ENCODE measurements at regions not wholly inside any gene's neighbourhood (a gene's known extent, or its start where the extent isn't known, plus 50 kb on each side); places are given as distances from the start of the nearest gene placed in this dataset.

DNA sequence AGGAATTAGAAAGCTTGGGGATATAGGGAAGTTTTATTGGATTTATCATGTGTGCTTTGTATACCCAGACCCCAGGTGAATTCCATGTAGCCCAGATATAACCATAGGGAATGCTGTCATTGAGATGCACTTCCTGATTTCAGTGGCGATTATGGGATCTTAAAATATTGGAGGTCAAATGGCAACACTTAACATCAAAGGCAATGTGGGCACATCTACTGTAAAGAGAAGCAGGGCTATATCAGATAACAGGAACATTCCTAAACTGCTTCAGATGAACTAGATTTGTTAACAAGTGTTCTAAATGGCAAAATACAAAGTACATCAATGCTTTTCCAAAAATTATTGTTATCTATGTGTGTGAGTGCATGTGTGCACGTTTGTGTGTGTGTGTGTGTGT is 883.5 kb upstream of the EDIL3 start:
- H3K79me2 ChIP-seq (ENCODE audit: insufficient read depth, low read length): no peaks in the 10 kb centered on the region
- TF ChIP-seq, protein P1, sequence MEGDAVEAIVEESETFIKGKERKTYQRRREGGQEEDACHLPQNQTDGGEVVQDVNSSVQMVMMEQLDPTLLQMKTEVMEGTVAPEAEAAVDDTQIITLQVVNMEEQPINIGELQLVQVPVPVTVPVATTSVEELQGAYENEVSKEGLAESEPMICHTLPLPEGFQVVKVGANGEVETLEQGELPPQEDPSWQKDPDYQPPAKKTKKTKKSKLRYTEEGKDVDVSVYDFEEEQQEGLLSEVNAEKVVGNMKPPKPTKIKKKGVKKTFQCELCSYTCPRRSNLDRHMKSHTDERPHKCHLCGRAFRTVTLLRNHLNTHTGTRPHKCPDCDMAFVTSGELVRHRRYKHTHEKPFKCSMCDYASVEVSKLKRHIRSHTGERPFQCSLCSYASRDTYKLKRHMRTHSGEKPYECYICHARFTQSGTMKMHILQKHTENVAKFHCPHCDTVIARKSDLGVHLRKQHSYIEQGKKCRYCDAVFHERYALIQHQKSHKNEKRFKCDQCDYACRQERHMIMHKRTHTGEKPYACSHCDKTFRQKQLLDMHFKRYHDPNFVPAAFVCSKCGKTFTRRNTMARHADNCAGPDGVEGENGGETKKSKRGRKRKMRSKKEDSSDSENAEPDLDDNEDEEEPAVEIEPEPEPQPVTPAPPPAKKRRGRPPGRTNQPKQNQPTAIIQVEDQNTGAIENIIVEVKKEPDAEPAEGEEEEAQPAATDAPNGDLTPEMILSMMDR (IDR thresholded peaks at IDR 0.05; ENCODE audit: extremely low read depth, low read depth, low read length): no peak
- H3K4me3 ChIP-seq (ENCODE audit: insufficient read depth, low read length): no peak overlapping the region
- H4K20me1 ChIP-seq (ENCODE audit: insufficient read depth, low read length): no peaks in the 10 kb centered on the region
- H3K4me1 ChIP-seq (ENCODE audit: insufficient read depth, low read length): no peaks in the 10 kb centered on the region
- no peak for DNase-seq (ENCODE audit: insufficient read length, low spot score, missing footprints)
- H3K36me3 ChIP-seq (ENCODE audit: insufficient read depth, low read length): no peaks in the 10 kb centered on the region
- H3K27me3 ChIP-seq (ENCODE audit: insufficient read depth, low read length): no peaks in the 10 kb centered on the region
- no peak overlapping the region for H3K4me2 ChIP-seq (ENCODE audit: insufficient read depth, low read length)
- H3K27ac ChIP-seq (ENCODE audit: low read depth, low read length): no peak overlapping the region
- H2AFZ ChIP-seq (ENCODE audit: low read length): no peak overlapping the region
- H3K9me3 ChIP-seq (ENCODE audit: low read depth, low read length): no peaks in the 10 kb centered on the region

- Histone ChIP-seq H3K36me3 (ENCODE audit: insufficient read depth, low read length) (no peaks in the 10 kb centered on the region), H4K20me1 (ENCODE audit: insufficient read depth, low read length) (no peaks in the 10 kb centered on the region), H3K4me3 (ENCODE audit: insufficient read depth, low read length) (no peak overlapping the region), H3K4me1 (ENCODE audit: insufficient read depth, low read length) (no peaks in the 10 kb centered on the region), H3K9me3 (ENCODE audit: low read depth, low read length) (no peaks in the 10 kb centered on the region), H2AFZ (ENCODE audit: low read length) (no peak overlapping the region), H3K4me2 (ENCODE audit: insufficient read depth, low read length) (no peak overlapping the region), H3K27ac (ENCODE audit: low read depth, low read length) (no peak overlapping the region), H3K27me3 (ENCODE audit: insufficient read depth, low read length) (no peaks in the 10 kb centered on the region), H3K79me2 (ENCODE audit: insufficient read depth, low read length) (no peaks in the 10 kb centered on the region)
- no peak for DNase-seq (ENCODE audit: insufficient read length, low spot score, missing footprints)
- TF ChIP-seq, protein P1 (IDR thresholded peaks at IDR 0.05; ENCODE audit: extremely low read depth, low read depth, low read length): no peak
Observed at GRCh38 chr5:85278193-85278592, 893.5 kb upstream of the EDIL3 start.

GRCh38 chr5:85288914-85289313 is 904.2 kb upstream of the EDIL3 start:
- H3K4me2 ChIP-seq (ENCODE audit: insufficient read depth, low read length): no peak overlapping the region
- H3K9me3 ChIP-seq (ENCODE audit: low read depth, low read length): no peaks in the 10 kb centered on the region
- H3K79me2 ChIP-seq (ENCODE audit: insufficient read depth, low read length): no peaks in the 10 kb centered on the region
- no peaks in the 10 kb centered on the region for H3K4me1 ChIP-seq (ENCODE audit: insufficient read depth, low read length)
- no peaks in the 10 kb centered on the region for H3K27me3 ChIP-seq (ENCODE audit: insufficient read depth, low read length)
- H3K36me3 ChIP-seq (ENCODE audit: insufficient read depth, low read length): no peaks in the 10 kb centered on the region
- DNase-seq (ENCODE audit: insufficient read length, low spot score, missing footprints): no peak
- H3K27ac ChIP-seq (ENCODE audit: low read depth, low read length): no peak overlapping the region
- no peaks in the 10 kb centered on the region for H4K20me1 ChIP-seq (ENCODE audit: insufficient read depth, low read length)
- TF ChIP-seq, protein P1 (IDR thresholded peaks at IDR 0.05; ENCODE audit: extremely low read depth, low read depth, low read length): no peak
- no peak overlapping the region for H3K4me3 ChIP-seq (ENCODE audit: insufficient read depth, low read length)
- H2AFZ ChIP-seq (ENCODE audit: low read length): no peak overlapping the region

DNA sequence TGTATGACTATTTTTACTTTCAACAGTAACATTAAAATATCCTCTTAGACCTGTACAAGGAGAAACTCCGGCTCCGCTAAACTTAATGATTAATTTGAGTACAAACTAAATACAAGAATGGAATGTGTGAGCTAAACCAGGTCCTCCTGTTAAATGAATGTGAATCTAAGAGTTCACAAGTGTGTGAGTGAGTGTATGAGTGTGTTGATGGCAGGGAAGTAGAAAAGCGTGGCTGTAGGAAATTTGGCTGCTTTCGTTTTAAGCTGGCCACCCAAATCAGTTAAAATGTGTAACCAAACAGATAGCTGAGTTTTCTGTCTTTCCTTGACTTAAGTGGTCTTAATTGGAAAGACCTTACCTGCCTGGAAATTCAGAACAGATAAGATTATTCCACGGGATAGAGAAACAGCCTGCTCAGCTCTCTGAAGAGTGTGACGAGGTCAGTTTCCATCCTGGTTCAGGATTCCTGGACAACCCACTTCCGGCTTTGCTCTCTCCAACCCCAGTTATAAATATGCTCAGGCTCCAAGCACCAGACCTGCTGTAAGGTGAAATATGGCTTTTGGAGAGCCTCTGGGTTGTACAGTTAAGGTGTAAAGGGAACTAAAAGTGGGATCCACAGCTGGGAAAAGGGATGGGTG is 908.6 kb upstream of the EDIL3 start:
- H3K4me1 ChIP-seq (ENCODE audit: insufficient read depth, low read length): no peaks in the 10 kb centered on the region
- H3K27ac ChIP-seq (ENCODE audit: low read depth, low read length): peak overlapping the region; percentile 51
- H3K4me3 ChIP-seq (ENCODE audit: insufficient read depth, low read length): peak overlapping the region; percentile 71
- peak overlapping the region; percentile 82 for H2AFZ ChIP-seq (ENCODE audit: low read length)
- no peaks in the 10 kb centered on the region for H3K79me2 ChIP-seq (ENCODE audit: insufficient read depth, low read length)
- H4K20me1 ChIP-seq (ENCODE audit: insufficient read depth, low read length): no peaks in the 10 kb centered on the region
- H3K27me3 ChIP-seq (ENCODE audit: insufficient read depth, low read length): no peaks in the 10 kb centered on the region
- H3K9me3 ChIP-seq (ENCODE audit: low read depth, low read length): no peaks in the 10 kb centered on the region
- TF ChIP-seq, protein P1 (IDR thresholded peaks at IDR 0.05; ENCODE audit: extremely low read depth, low read depth, low read length): no peak
- H3K4me2 ChIP-seq (ENCODE audit: insufficient read depth, low read length): peak overlapping the region; percentile 76
- DNase-seq (ENCODE audit: insufficient read length, low spot score, missing footprints): no peak
- H3K36me3 ChIP-seq (ENCODE audit: insufficient read depth, low read length): no peaks in the 10 kb centered on the region
